Activated CD4-positive, alpha-beta T cell treated with anti-CD3 and anti-CD28 coated beads, Interleukin-2, Interleukin-4, amounts not matched to agents 100 ng/mL and 50 ng/mL, durations not matched to agents 16 hours and 8 hours (primary cell): ENCODE measurements at regions not wholly inside any gene's neighbourhood (a gene's known extent, or its start where the extent isn't known, plus 50 kb on each side); places are given as distances from the start of the nearest gene placed in this dataset.

Experiments used
- DNase-seq: peaks from one replicate; pipeline ENCODE4 v3.0.0-alpha.2; 2020; ENCODE audit warnings: low spot score

DNA sequence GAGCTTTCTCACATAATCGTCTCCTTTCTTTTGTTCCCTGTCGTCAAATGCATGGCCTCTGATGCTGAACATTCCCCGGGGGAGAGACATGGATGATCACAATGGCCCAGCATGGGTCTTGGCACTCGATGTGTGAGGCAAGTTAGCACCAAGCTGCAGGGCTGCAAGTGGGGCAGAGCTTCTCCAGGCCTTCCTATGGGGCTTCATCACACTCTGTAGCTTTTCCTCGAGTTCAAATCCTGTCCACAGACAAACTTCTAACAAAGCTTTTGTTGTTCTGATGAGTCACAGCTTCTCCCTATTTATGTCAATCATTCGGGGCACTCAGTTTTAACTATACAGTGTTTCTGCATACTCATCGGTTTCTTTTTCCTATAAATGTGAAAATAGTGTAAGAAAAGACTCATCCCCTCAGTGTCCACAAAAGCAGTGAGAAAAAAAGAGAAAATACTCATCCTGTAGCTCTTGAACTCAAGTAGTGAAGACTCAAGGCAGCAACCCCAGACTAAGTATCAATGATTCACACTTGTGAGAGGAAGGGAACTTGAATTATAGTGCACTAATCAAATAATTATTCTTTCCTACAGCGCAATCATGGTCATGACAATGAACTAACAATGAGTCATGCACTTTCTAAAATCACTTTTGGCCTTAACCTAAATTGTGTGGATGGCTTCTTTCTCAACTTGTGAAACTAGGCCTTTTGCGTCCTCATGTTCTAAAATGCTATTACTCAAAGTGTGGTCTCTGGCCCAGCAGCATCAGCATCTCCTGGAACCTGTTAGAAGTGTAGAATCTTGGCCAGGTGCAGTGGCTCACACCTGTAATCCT is 68.4 kb upstream of the NOX3 start:
- DNase-seq = peak; percentile 34

DNA sequence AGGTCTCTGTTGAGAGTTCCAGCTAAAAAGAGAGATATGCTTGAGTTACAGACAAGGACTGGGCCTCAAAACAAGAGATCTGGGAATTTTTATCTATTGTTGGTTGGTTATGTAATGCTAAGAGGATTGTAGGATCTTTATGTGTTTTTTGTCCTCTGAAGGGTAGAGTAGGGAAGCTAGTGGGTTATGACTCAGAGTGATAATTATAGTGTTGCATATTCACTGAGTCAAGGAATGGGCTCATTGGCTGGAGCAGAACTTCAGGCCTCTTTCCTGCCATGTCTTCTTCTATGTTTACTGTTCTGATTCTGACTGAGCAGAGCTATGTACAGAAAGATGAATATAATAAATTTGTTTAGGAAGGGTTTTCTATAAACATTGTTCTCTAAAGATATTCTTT is 66.1 kb upstream of the NOX3 start:
- DNase-seq = no peak

DNA sequence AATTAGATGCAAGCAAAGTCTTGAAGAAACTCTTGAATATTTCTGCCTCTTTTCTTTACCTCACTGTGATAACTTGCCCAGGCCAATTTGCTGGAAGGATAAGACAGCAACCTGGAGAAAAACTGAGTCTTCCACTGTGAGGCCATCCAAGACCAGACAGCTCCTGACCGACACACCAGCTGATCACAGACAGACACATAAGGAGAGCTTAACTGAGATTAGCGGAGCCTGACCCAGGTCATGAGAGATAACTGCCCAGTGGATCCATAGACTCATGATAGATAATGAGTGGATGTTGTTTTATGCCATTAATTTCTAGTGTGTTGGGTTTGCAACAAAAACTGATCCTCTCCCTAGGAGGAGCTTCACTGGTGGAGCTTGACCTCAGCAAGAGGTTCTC is 64.4 kb upstream of the NOX3 start:
- no peak for DNase-seq

GRCh38 chr6:155519176-155519738 is 63.6 kb upstream of the NOX3 start:
- DNase-seq = no peak

- DNase-seq = no peak
These were observed 61.7 kb upstream of the NOX3 start for GRCh38 chr6:155517294-155517693.

GRCh38 chr6:155510879-155511278 is 55.2 kb upstream of the NOX3 start:
- no peak for DNase-seq

- no peak for DNase-seq
These were observed 54.3 kb upstream of the NOX3 start for GRCh38 chr6:155509743-155510475.

DNA sequence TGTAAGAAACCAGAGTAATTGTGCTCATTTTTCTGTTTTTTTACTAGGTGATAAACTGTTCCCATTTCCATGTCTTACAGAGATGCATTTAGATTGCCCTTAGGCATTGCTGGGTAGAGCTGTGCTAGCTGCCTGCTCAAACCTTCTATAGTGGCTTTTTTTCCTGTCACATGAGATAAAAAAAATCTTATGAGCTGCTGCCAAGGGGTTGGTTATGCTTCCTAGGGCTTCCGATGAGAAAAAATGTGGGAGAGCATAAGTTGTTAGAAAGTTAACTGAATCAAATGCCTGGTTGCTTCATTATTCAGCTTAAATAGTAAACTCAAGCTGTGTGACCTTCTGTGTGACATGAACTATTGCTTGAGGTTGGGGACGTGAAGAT is 50.0 kb upstream of the NOX3 start:
- DNase-seq = no peak
